ENCODE measurements at regions not wholly inside any gene's neighbourhood (a gene's known extent, or its start where the extent isn't known, plus 50 kb on each side); places are given as distances from the start of the nearest gene placed in this dataset.

DNA sequence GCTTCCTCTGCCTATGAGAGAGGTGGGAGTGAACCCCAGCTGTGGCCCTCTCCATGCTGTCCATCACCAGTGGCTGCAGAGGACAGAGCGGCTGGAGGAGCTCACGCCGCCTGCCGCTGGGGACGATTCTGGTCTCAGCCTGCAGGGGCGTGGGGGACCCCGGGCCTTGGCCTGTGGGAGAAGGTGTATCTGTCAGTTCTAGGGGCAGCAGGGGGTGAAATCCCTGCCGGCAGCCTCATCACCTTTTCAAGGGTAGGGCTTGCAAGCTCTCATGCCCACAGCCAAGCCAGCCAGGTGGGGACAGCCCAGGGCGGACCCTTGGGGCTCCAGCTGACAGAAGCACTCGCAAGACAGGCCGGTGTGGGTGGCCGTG is 80.2 kb downstream of the TSPAN17 start:
- TF ChIP-seq, protein P1, sequence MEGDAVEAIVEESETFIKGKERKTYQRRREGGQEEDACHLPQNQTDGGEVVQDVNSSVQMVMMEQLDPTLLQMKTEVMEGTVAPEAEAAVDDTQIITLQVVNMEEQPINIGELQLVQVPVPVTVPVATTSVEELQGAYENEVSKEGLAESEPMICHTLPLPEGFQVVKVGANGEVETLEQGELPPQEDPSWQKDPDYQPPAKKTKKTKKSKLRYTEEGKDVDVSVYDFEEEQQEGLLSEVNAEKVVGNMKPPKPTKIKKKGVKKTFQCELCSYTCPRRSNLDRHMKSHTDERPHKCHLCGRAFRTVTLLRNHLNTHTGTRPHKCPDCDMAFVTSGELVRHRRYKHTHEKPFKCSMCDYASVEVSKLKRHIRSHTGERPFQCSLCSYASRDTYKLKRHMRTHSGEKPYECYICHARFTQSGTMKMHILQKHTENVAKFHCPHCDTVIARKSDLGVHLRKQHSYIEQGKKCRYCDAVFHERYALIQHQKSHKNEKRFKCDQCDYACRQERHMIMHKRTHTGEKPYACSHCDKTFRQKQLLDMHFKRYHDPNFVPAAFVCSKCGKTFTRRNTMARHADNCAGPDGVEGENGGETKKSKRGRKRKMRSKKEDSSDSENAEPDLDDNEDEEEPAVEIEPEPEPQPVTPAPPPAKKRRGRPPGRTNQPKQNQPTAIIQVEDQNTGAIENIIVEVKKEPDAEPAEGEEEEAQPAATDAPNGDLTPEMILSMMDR (IDR thresholded peaks at IDR 0.05; ENCODE audit: insufficient read depth, low read length, poor library complexity, severe bottlenecking) = no peak
- no peak for TF ChIP-seq EZH2phosphoT487 (conservative IDR thresholded peaks at IDR 0.05; ENCODE audit: low read length)
